ENCODE measurements at regions not wholly inside any gene's neighbourhood (a gene's known extent, or its start where the extent isn't known, plus 50 kb on each side); places are given as distances from the start of the nearest gene placed in this dataset.

DNA sequence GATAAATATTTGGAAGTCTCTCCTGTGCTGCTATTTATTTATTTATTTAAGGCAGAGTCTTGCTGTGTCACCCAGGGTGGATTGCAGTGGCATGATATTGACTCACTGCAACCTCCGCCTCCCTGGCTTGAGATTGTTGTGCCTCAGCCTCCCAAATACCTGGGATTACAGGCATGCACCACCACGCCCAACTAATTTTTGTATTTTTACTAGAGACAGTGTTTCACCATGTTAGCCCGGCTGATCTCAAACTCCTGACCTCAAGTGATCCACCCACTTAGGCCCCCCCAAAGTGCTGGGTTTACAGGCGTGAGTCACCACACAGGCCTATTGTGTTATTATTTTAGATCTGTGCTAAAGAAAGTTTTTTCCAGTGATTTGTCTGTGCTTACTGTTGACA is 225.2 kb downstream of the CCER1 start:
- TF ChIP-seq, protein P1, sequence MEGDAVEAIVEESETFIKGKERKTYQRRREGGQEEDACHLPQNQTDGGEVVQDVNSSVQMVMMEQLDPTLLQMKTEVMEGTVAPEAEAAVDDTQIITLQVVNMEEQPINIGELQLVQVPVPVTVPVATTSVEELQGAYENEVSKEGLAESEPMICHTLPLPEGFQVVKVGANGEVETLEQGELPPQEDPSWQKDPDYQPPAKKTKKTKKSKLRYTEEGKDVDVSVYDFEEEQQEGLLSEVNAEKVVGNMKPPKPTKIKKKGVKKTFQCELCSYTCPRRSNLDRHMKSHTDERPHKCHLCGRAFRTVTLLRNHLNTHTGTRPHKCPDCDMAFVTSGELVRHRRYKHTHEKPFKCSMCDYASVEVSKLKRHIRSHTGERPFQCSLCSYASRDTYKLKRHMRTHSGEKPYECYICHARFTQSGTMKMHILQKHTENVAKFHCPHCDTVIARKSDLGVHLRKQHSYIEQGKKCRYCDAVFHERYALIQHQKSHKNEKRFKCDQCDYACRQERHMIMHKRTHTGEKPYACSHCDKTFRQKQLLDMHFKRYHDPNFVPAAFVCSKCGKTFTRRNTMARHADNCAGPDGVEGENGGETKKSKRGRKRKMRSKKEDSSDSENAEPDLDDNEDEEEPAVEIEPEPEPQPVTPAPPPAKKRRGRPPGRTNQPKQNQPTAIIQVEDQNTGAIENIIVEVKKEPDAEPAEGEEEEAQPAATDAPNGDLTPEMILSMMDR (IDR thresholded peaks at IDR 0.05): no peak
- no peak for TF ChIP-seq POLR2A (IDR thresholded peaks at IDR 0.05)

Measured in thyroid gland (tissue), 4 donors.